ENCODE measurements at regions not wholly inside any gene's neighbourhood (a gene's known extent, or its start where the extent isn't known, plus 50 kb on each side); places are given as distances from the start of the nearest gene placed in this dataset.

DNA sequence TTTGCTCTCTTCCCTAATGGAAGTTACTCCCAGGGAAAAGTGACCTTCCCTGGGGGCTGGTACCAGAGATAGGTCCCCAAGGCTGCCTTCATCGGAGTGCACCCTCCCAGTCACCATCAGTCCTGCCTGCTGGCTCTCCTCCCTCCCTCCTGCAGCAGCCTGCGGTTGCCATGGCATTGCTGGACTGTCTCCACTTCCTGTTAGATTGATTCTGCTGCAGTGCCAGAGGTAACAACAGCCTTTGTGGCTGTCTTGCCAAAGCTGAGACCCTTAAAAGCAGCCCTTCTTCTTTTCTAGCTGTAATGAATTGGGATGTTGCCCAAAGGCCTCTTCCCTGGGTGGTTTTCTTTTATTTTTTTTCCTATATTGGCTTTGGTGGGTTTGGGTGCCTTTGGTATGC is 78.1 kb upstream of the PRLR start:
- Mint-ChIP-seq H3K4me1 (ENCODE audit: low read depth, unreplicated experiment) (no peaks in the 10 kb centered on the region), H3K9me3 (ENCODE audit: low read depth, unreplicated experiment) (peaks cover 7% of the 10 kb centered on the region), H3K4me3 (ENCODE audit: low read depth, unreplicated experiment) (no peak overlapping the region), H3K36me3 (ENCODE audit: insufficient read depth, unreplicated experiment) (no peaks in the 10 kb centered on the region), H3K27ac (ENCODE audit: unreplicated experiment) (no peak overlapping the region), H3K27me3 (ENCODE audit: unreplicated experiment) (no peaks in the 10 kb centered on the region)
- CTCF ChIA-PET: no interaction called here
- no peak for DNase-seq
- intact Hi-C loops (cut with micrococcal nuclease; ENCODE audit: unreplicated experiment): no loop called here
- TF ChIP-seq, protein P1, sequence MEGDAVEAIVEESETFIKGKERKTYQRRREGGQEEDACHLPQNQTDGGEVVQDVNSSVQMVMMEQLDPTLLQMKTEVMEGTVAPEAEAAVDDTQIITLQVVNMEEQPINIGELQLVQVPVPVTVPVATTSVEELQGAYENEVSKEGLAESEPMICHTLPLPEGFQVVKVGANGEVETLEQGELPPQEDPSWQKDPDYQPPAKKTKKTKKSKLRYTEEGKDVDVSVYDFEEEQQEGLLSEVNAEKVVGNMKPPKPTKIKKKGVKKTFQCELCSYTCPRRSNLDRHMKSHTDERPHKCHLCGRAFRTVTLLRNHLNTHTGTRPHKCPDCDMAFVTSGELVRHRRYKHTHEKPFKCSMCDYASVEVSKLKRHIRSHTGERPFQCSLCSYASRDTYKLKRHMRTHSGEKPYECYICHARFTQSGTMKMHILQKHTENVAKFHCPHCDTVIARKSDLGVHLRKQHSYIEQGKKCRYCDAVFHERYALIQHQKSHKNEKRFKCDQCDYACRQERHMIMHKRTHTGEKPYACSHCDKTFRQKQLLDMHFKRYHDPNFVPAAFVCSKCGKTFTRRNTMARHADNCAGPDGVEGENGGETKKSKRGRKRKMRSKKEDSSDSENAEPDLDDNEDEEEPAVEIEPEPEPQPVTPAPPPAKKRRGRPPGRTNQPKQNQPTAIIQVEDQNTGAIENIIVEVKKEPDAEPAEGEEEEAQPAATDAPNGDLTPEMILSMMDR (IDR thresholded peaks at IDR 0.05; ENCODE audit: unreplicated experiment): no peak
- BruUV-seq (replicated peaks): no TSS peak

DNA sequence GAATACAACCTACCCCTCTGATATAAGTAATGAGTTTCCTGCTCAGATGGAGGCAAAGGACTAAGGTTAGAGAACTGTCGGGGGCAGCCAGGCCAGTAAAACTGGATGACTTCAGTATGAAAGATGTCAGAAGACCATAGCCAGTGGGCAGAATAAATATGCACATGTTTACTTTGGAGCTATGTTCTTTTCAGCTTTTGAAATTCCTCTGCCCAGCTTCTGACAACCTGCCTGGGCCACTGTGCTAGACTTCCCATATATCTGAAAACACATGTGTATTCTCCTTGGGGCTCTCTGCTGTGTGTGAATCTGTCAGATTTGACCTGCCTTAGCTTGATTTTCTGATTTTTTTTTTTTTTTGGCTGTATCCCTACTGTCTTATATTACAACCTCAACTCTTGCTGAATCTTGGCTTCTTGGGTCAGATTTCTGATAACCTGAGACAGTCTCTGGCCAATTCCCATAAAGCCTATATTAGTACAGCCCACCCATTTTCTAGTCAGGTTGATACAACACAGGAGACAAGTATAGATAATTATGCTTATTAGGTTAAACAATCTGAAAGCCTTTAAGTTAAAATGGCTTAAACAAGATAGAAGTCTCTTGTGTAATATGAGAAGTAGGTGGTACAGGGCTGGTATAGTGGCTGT is 76.6 kb upstream of the PRLR start:
- Mint-ChIP-seq H3K9me3 (ENCODE audit: low read depth, unreplicated experiment) (peaks cover 3% of the 10 kb centered on the region), H3K4me3 (ENCODE audit: low read depth, unreplicated experiment) (no peak overlapping the region), H3K36me3 (ENCODE audit: insufficient read depth, unreplicated experiment) (no peaks in the 10 kb centered on the region), H3K27me3 (ENCODE audit: unreplicated experiment) (no peaks in the 10 kb centered on the region), H3K27ac (ENCODE audit: unreplicated experiment) (no peak overlapping the region), H3K4me1 (ENCODE audit: low read depth, unreplicated experiment) (no peaks in the 10 kb centered on the region)
- no peak for DNase-seq
- CTCF ChIA-PET: no interaction called here
- no TSS peak for BruUV-seq (replicated peaks)
- intact Hi-C loops (cut with micrococcal nuclease; ENCODE audit: unreplicated experiment): no loop called here
- TF ChIP-seq, protein P1 (IDR thresholded peaks at IDR 0.05; ENCODE audit: unreplicated experiment): no peak

DNA sequence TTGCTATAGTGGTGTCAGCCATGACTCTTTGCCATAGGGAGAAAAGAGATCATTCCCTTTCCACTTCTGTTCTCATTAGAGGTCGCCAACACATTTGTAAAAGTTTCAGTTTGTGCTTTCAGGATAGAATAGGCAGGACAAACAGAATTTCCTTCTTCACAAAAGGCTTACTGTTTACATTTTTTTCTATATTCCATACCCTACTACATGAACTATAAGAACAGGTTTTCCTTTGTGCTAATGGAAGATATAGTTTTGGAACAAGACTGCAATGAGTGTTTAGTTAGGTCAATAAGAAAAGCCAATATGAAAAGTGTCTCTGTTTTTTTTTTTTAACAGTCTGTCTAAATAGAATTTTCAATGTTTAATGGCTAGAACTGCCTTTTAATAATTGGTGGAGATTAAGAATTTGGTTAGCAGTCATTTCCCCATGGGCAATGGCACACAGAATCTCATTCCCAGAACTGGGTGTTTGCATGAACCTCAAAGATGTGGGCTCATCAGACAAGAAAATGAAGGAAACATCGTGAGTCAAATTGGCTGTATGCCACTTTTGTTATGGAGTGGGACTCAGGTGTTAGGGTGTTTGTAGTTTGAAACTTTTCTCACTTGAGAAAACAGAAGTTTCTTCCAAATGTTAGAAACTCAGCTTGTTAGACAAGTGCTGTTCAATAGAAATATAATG is 75.2 kb upstream of the PRLR start:
- Mint-ChIP-seq H3K27me3 (ENCODE audit: unreplicated experiment) (no peaks in the 10 kb centered on the region), H3K27ac (ENCODE audit: unreplicated experiment) (no peak overlapping the region), H3K9me3 (ENCODE audit: low read depth, unreplicated experiment) (peaks cover 10% of the 10 kb centered on the region), H3K36me3 (ENCODE audit: insufficient read depth, unreplicated experiment) (no peaks in the 10 kb centered on the region), H3K4me3 (ENCODE audit: low read depth, unreplicated experiment) (no peak overlapping the region), H3K4me1 (ENCODE audit: low read depth, unreplicated experiment) (no peaks in the 10 kb centered on the region)
- DNase-seq: no peak
- CTCF ChIA-PET: no interaction called here
- TF ChIP-seq, protein P1 (IDR thresholded peaks at IDR 0.05; ENCODE audit: unreplicated experiment): no peak
- BruUV-seq (replicated peaks): no TSS peak
- intact Hi-C loops (cut with micrococcal nuclease; ENCODE audit: unreplicated experiment): no loop called here

DNA sequence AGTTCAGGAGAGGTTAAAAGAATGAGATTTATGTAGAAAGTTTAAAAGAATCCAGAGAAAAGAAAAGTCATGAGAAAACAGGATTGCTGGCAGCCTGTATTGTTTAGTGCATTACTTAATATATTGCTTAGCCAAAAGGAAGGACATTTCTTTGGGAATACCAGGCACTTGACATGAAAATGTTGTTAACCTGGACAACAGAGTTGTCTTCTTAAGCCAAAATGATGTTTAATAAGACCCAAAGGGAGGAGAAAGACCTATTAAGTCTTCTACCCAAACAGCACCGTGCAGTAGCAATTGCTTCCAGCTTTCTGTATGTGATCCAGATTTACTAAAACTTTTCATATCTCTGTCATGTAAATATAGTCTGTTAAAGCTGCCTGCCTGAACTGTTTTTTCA is 74.0 kb upstream of the PRLR start:
- no peak for DNase-seq
- CTCF ChIA-PET: no interaction called here
- H3K4me1 Mint-ChIP-seq (ENCODE audit: low read depth, unreplicated experiment): no peaks in the 10 kb centered on the region
- H3K27ac Mint-ChIP-seq (ENCODE audit: unreplicated experiment): no peak overlapping the region
- BruUV-seq (replicated peaks): no TSS peak
- no peaks in the 10 kb centered on the region for H3K36me3 Mint-ChIP-seq (ENCODE audit: insufficient read depth, unreplicated experiment)
- TF ChIP-seq, protein P1 (IDR thresholded peaks at IDR 0.05; ENCODE audit: unreplicated experiment): no peak
- H3K4me3 Mint-ChIP-seq (ENCODE audit: low read depth, unreplicated experiment): no peak overlapping the region
- intact Hi-C loops (cut with micrococcal nuclease; ENCODE audit: unreplicated experiment): no loop called here
- H3K27me3 Mint-ChIP-seq (ENCODE audit: unreplicated experiment): no peaks in the 10 kb centered on the region
- peaks cover 7% of the 10 kb centered on the region for H3K9me3 Mint-ChIP-seq (ENCODE audit: low read depth, unreplicated experiment)
